ENCODE measurements at regions not wholly inside any gene's neighbourhood (a gene's known extent, or its start where the extent isn't known, plus 50 kb on each side); places are given as distances from the start of the nearest gene placed in this dataset.
"Not testable (repeated sequence)": the region's sequence is repeated elsewhere in the genome, so short reads cannot be mapped to it uniquely, and the experiment has no call there.

DNA sequence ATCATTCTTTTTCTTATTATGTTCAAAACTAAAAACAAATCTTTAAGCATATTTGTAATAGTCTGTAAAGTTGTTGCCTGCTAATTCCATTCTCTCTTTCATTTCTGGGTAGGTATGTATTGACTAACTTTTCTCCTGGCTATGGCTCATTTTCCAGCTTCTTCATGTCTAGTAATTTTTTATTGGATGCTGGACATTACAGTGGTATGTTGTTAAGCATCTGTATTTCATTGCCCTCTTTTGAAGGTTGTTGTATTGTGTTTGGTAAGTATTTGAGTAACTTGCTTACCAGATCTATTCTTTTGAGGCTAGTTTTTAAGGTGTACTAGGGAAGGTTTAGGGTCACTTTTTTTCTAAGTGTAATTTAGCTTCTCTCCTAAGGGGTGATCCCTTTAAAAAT, 230.9 kb downstream of the TTLL2 start:
- Mint-ChIP-seq H3K4me3 (no peak overlapping the region), H3K9me3 (peaks cover 12% of the 10 kb centered on the region), H3K4me1 (no peaks in the 10 kb centered on the region), H3K27ac (no peak overlapping the region), H3K27me3 (peaks cover 3% of the 10 kb centered on the region), H3K36me3 (ENCODE audit: low read depth) (no peaks in the 10 kb centered on the region)
- ChIA-PET CTCF (no interaction called here), POLR2A (no interaction called here)
- DNase-seq: no peak

DNA sequence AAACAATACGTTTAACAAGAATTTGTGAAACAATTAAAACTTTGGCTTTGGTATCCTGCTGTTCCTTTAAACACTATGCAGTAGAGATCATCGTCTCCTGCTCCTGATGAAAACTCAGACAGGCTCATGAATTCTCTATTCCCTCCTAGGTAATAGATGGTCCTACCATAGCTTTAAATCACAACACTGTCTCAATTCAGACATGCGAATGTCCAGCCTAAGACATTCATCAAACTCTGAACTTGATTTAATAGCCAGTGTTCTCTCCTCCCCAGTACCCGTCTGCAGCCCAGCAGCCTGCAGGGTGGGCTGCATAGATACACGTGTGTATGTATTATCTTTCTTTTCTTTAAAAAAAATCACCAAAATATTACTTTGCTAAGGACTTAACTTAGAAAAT, 232.8 kb downstream of the TTLL2 start:
- POLR2A ChIA-PET: no interaction called here
- DNase-seq: no peak
- Mint-ChIP-seq H3K4me3 (no peak overlapping the region), H3K36me3 (ENCODE audit: low read depth) (no peaks in the 10 kb centered on the region), H3K27ac (no peak overlapping the region), H3K9me3 (peaks cover 14% of the 10 kb centered on the region), H3K27me3 (peaks cover 3% of the 10 kb centered on the region), H3K4me1 (no peaks in the 10 kb centered on the region)
- CTCF ChIA-PET: no interaction called here

DNA sequence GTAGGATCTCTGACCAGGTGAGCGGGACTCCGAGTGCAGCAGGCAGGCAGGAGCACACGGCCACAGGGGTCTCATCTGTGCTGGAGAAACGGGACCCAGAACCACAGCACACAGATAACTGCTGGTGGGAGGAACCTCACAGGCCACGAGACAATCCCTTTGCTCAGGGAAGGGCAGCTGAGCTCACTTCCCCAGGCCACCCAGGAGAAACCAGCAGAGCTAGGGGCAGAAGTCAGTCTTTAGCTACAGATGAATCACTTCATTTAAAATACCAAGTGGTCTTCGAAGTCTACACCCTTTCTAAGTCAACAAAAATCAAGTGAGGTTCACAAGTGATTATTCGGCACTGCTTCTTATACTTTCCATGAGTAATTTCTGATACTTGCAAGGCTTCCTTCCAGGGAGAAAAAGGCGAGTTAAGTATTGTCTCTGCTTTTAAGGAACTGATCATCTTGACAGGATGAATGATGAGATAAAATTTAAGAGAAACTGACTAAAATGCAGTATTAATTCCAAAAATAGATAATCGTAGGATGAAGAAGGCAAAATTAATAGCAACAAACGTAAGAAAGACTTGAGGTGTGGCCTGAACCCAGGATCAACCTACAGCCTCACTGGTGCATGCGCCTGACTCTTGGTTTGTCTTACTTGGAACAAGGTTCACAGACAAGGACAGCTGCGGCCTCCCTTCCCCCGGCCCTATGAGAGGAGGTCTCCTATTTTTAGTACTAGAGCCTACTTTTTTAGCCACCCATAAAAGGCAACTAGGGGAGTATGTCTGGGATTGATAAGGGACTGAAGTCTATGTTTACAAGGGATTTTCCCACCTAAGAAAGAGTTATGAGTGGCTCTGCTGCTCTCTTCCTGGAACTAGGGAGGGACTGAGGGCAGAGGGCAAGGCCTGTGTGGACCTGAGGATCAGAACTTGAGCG, 233.6 kb downstream of the TTLL2 start:
- Mint-ChIP-seq H3K4me1 (no peaks in the 10 kb centered on the region), H3K9me3 (peaks cover 14% of the 10 kb centered on the region), H3K36me3 (ENCODE audit: low read depth) (no peaks in the 10 kb centered on the region), H3K4me3 (no peak overlapping the region), H3K27me3 (peaks cover 3% of the 10 kb centered on the region), H3K27ac (no peak overlapping the region)
- DNase-seq: no peak
- ChIA-PET POLR2A (no interaction called here), CTCF (no interaction called here)

DNA sequence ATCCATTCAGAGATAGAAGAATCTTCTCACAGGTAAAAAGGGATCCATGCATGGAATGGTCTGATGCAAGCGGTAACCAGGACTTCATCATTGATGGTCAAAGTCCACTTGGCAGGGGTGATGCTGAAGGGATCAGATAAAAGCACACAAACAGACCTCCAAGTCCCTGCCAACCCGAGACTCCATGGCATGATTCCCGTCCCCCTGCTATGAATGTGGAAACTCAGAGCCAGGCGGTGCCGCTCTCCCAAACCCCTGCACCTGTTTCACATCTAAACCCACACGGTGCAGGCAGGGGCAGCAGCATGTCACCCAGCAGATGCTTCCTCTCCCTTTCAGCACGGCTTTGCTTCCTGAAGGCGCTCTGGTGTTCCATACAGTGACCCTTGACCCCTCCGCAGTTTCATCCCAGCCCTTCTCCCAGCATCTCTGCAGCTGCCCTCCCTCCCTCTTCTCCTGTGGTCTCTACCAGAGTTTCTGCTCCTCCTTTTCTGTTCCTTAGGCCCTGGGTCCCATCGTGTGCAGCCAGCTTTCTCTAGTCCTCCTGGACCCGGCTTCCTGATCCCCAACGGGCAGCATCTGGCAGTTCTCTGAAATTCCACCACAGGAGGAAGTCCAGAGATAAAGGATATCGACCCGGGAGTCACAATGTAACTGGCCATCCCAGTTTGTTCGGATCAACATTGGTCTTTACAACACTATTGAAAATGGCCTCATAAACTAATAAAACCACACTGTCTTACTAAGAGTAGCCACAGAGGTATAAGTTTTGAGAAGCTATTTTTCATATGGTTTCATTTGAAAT, 235.0 kb downstream of the TTLL2 start:
- DNase-seq: no peak
- Mint-ChIP-seq H3K27ac (no peak overlapping the region), H3K4me3 (no peak overlapping the region)

DNA sequence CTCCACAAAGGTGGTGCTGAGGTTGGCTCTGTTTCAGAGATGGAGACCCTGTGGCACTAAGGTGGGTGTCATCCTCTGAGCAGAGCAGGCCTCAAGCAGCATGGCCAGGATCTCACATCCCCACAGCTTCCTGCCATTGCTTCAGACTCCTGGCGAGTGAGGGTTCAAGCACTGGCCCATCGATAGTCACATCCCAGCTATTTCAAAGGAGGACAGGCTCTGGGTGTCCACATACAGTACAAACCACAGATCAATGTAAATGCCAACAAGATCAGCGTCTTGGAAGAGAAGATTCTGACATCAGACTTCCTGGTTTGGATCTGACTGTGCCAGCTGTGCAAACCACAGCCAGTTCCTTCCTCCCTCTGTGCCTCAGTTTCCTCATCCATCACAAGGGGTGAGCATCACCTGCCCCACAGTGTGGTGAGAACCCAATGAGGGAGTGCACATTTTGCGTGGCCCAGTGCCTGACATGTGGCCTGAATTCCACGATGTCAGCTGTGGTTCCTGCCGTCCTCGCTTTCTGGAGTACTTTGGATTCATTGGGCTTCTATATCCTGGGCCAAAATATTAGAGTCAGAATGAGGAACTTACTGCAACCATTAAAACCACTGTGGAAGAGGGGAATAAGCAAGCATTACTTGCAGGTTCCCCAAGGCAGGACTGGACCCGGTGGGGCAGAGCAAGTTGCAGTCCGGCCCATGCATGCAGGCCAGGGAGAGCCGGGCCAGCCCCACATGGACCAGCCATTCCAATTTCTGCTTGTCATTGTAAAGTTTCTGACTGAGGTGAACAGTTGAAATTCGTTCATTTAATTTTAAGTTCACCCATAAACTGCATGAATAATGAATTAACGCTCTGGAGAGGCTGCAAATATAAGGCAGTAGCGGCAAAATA, 236.0 kb downstream of the TTLL2 start:
- Mint-ChIP-seq H3K4me1 (no peaks in the 10 kb centered on the region), H3K9me3 (peaks cover 4% of the 10 kb centered on the region), H3K27ac (no peak overlapping the region), H3K4me3 (no peak overlapping the region), H3K27me3 (peaks cover 3% of the 10 kb centered on the region), H3K36me3 (ENCODE audit: low read depth) (no peaks in the 10 kb centered on the region)
- no peak for DNase-seq
- POLR2A ChIA-PET: no interaction called here
- CTCF ChIA-PET: no interaction called here

More for the DNA sequence above, 235.0 kb downstream of the TTLL2 start:
- Mint-ChIP-seq H3K36me3 (ENCODE audit: low read depth) (no peaks in the 10 kb centered on the region), H3K27me3 (peaks cover 3% of the 10 kb centered on the region), H3K9me3 (peaks cover 7% of the 10 kb centered on the region), H3K4me1 (no peaks in the 10 kb centered on the region)
- ChIA-PET POLR2A (no interaction called here), CTCF (no interaction called here)

DNA sequence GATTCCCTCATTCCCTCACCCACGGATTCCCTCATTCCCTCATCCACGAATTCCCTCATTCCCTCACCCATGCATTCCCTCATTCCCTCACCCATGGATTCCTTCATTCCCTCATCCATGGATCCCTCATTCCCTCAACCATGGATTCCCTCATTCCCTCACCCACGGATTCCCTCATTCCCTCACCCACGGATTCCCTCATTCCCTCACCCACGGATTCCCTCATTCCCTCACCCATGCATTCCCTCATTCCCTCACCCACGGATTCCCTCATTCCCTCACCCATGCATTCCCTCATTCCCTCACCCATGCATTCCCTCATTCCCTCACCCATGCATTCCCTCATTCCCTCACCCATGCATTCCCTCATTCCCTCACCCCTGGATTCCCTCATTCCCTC, 238.0 kb downstream of the TTLL2 start:
- H3K36me3 Mint-ChIP-seq (ENCODE audit: low read depth); H3K4me1 Mint-ChIP-seq; H3K9me3 Mint-ChIP-seq; CTCF ChIA-PET; POLR2A ChIA-PET; H3K4me3 Mint-ChIP-seq; H3K27ac Mint-ChIP-seq; DNase-seq; H3K27me3 Mint-ChIP-seq: not testable (repeated sequence)

DNA sequence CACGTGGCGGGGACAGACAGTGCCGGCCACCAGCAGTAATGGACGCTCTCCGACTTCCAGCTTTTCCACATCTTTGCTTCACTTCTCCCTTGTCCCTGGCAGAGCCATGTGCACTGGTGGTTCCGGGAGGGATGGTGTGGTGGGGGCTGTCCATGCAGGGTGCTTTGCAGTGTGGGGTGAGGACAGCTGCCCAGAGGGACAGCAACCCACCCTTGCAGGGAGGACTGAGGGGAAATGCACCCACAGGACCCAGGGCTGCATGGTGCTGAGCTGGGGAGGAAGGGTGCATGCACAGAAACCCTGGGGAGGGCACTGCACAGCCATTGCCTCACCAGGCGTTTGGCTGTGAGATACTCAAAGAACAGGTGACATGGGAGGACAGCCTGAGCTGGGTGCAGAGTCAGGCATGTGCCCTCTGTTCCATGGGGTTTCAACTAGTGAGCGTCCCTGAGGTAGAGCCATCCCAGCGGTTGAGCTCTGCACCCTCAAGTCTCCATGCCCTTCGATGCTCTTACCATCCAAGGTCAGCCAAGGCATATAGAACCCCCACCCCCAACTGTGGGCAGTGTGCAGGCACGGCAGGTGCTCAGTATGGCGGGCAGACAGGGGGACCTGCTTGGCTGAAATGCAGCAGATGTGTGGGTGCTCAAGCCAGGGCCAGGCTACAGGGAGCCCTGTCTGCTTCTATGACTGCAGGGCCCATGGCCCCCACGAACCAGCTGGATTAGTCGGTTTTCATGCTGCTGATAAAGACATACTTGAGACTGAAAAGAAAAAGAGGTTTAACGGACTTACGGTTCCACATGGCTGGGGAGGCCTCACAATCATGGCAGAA, 239.7 kb downstream of the TTLL2 start:
- H3K36me3 Mint-ChIP-seq (ENCODE audit: low read depth): no peaks in the 10 kb centered on the region

DNA sequence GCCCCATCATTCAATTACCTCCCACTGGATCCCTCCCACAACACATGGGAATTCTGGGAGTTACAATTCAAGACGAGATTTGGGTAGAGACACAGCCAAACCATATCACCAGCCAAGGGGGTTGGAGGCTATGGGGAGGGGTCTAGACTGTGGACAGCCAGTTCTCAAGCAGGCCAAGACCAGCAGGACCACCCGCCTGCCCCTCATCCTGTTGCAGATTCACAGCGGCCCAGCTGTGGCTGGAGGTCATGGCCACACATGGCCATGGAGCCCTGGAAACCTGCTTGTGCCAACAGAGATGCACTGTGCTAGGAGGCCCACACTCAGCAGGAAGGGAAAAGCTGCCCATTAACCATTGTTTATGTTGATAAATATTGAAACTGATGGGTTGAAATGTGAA, 240.5 kb downstream of the TTLL2 start:
- Mint-ChIP-seq H3K4me1 (no peaks in the 10 kb centered on the region), H3K27ac (no peak overlapping the region), H3K27me3 (no peaks in the 10 kb centered on the region), H3K4me3 (no peak overlapping the region), H3K36me3 (ENCODE audit: low read depth) (no peaks in the 10 kb centered on the region), H3K9me3 (peaks cover 4% of the 10 kb centered on the region)
- CTCF ChIA-PET: no interaction called here
- no peak for DNase-seq
- POLR2A ChIA-PET: no interaction called here

More for the DNA sequence above, 239.7 kb downstream of the TTLL2 start:
- no peak overlapping the region for H3K27ac Mint-ChIP-seq
- no peaks in the 10 kb centered on the region for H3K27me3 Mint-ChIP-seq
- CTCF ChIA-PET: no interaction called here
- no peak for DNase-seq
- no peaks in the 10 kb centered on the region for H3K4me1 Mint-ChIP-seq
- peaks cover 4% of the 10 kb centered on the region for H3K9me3 Mint-ChIP-seq
- POLR2A ChIA-PET: no interaction called here
- no peak overlapping the region for H3K4me3 Mint-ChIP-seq

DNA sequence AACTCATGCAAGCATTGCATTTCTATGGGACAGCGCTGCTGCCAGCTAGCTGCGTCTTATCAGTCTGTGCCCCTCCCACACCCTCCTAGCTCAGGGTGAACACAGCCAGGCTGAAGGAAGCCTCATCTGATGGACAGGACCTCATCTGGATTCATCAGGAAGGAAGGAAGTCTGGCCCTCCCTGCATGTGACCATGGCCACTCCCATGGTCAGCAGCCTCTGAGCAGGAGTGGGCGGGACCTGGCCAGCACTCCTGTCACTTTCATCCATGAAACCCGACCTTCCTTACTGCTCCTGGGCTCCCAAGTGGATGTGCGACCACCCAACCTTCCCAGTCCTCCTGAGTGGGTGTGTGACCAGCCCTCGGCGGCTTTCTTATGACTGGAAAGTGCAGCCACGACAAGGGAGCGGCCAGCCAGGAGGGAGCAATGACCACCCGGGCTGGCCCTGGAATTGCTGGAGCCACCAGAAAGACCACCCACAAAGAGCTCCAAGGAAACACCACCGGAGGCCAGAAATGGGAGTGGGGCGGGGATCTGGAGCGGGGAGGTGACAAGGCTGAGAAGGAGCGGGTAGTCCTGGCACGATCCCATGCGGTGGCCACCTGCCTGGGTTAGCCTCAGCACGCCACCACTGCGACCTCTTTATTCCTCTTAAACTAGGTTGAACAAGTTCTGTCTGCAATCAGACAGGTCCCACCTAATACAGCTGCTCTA, 241.2 kb downstream of the TTLL2 start:
- no peaks in the 10 kb centered on the region for H3K4me1 Mint-ChIP-seq
- H3K36me3 Mint-ChIP-seq (ENCODE audit: low read depth): no peaks in the 10 kb centered on the region
- ChIA-PET CTCF (no interaction called here), POLR2A (no interaction called here)
- no peak overlapping the region for H3K4me3 Mint-ChIP-seq
- DNase-seq: peak; percentile 14
- H3K27ac Mint-ChIP-seq: no peak overlapping the region
- H3K9me3 Mint-ChIP-seq: peaks cover 4% of the 10 kb centered on the region
- no peaks in the 10 kb centered on the region for H3K27me3 Mint-ChIP-seq

DNA sequence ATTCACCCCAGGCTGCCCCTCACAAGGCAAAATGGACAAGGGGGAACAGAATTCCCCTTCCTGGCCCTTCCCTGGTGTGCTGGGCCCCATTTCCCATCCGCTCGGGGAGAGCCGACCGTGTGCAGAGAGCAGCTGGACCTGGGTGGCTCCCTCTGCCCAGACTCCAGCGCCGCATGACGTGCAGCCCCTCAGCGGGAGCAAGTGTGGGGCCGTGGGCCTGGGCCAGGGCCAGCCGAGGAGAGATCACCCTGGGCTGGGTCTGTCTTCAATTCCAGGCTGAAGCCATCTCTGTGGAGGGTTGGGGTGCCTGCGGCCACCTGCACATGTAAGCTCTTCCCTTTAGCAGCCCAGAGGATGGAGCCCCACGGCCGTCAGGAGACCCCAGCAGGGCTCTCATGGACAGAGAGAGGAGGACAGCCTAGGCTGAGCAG, 241.8 kb downstream of the TTLL2 start:
- POLR2A ChIA-PET: no interaction called here
- peaks cover 3% of the 10 kb centered on the region for H3K9me3 Mint-ChIP-seq

DNA sequence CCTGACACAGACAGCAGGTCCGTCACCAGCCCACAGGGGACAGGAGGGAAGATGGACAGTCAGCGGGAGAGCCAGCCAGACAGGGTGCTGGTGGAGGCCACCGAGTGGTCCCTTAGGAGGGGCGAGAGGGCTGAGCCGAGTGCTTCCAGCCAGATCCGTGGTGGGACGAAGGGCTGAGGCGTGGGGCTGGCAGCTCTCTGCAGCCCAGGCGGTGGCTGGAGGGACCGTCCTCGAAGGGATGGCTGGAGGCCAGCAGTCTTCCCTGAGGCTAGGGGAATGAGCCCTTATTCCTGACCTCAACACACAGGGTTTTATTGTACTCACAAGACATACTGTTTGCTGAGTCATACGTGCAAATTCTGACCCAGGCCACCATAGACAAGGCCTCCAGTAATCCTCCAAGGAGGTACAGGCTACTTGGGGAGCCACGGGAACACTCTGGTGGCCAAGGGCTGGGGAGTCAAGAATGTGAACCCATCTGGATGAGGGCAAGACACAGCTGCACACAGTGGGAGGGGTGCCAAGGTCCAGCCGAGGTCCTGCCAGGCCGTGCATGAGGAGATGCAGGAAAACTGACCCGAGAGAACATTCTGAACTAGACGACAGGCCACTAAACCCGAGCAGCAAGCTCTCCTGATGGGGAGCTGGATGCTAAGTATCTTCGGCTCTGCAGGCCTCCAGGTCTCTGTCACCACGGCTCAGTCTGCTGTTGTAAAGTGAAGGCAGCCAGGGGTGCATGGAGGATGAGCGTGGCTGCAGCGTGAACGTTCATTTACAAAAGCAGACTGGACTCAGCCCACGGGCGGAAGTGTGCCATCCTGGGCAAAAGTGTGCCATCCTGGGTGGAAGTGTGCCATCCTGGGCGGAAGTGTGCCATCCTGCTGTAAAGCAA, 242.5 kb downstream of the TTLL2 start:
- CTCF ChIA-PET: no interaction called here
- DNase-seq: peak; percentile 10

More for the DNA sequence above, 241.8 kb downstream of the TTLL2 start:
- H3K27me3 Mint-ChIP-seq: no peaks in the 10 kb centered on the region
- no peak overlapping the region for H3K4me3 Mint-ChIP-seq
- H3K27ac Mint-ChIP-seq: no peak overlapping the region
- H3K36me3 Mint-ChIP-seq (ENCODE audit: low read depth): no peaks in the 10 kb centered on the region
- H3K4me1 Mint-ChIP-seq: no peaks in the 10 kb centered on the region
- CTCF ChIA-PET: no interaction called here
- DNase-seq: no peak

More for the DNA sequence above, 242.5 kb downstream of the TTLL2 start:
- H3K4me1 Mint-ChIP-seq: no peaks in the 10 kb centered on the region
- H3K4me3 Mint-ChIP-seq: no peak overlapping the region
- POLR2A ChIA-PET: no interaction called here
- no peaks in the 10 kb centered on the region for H3K36me3 Mint-ChIP-seq (ENCODE audit: low read depth)
- no peaks in the 10 kb centered on the region for H3K27me3 Mint-ChIP-seq
- H3K9me3 Mint-ChIP-seq: peaks cover 3% of the 10 kb centered on the region
- H3K27ac Mint-ChIP-seq: no peak overlapping the region
